ENCODE measurements at regions not wholly inside any gene's neighbourhood (a gene's known extent, or its start where the extent isn't known, plus 50 kb on each side); places are given as distances from the start of the nearest gene placed in this dataset.
"Not testable (repeated sequence)": the region's sequence is repeated elsewhere in the genome, so short reads cannot be mapped to it uniquely, and the experiment has no call there.

DNA sequence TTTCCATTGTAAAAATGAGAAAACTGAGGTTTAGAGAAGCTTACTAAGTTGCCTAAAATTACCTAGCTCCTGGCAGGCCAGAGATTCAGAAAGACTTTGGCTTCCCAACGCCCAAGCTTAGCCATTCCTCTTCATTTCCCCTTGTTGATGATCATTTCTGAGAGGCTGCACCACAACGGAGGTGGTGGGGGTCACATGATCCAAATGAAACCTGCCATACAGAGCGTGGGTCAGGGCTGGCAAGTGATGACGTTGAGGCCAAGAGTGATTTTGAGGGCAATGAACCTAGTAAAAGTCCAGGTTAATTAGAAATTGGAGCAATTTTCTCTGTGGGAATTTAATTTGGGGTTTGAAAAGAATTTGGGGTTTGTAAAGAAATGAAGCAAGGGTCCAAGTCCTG lies 109.9 kb downstream of the TMEM182 start:
- in situ Hi-C loops (cut with HindIII; ENCODE audit: low pct_unique_long_range_greater_than_20kb, low sequenced_read_pairs): no loop called here
- DNase-seq (ENCODE audit: low read depth): no peak

DNA sequence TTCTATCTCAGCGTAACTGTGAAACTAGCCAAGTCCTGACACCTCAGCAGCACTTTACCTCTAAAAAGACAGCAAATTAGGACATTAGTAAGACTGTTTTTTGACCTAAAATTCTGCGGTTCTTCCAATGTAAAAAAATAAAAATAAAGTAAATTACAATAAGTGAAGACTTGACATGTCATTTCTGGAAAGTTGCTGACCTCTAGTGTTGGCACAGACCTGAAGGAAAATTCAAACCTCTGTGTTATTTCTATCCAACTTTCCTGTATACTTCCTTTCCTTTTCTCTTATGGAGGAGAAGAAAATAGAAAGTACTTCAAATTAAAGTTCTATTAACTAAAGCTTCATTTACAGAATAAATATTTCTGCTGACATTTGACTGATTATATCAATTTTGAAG lies 110.6 kb downstream of the TMEM182 start:
- DNase-seq (ENCODE audit: low read depth): peak; percentile 3
- in situ Hi-C loops (cut with HindIII; ENCODE audit: low pct_unique_long_range_greater_than_20kb, low sequenced_read_pairs): no loop called here

DNA sequence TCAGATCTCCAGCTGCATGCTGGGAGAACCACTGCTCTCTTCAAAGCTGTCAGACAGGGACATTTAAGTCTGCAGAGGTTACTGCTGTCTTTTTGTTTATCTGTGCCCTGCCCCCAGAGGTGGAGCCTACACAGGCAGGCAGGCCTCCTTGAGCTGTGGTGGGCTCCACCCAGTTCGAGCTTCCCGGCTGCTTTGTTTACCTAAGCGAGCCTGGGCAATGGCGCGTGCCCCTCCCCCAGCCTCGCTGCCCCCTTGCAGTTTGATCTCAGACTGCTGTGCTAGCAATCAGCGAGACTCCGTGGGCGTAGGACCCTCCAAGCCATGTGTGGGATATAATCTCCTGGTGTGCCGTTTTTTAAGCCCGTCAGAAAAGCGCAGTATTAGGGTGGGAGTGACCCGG lies 117.7 kb downstream of the TMEM182 start:
- in situ Hi-C loops (cut with HindIII; ENCODE audit: low pct_unique_long_range_greater_than_20kb, low sequenced_read_pairs): not testable (repeated sequence)

DNA sequence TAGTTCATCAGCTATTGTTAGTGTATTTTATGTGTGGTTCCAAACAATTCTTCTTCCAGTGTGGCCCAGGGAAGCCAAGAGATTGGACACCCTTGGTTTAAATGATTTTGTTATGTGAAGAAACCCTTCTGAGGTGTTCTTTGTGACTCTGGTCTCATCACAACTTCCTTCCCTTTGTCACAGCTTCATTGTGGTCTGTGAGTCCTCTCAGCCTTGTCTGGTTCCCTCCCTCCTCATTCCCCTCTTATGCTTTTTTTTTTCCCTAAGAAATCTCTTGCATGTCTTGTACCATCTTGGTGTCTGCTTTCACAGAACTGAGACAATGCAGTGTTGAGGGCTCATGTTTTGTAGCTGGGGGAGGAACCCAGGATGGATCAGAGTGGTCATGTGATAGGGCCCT lies 118.9 kb downstream of the TMEM182 start:
- no peak for DNase-seq (ENCODE audit: low read depth)
- in situ Hi-C loops (cut with HindIII; ENCODE audit: low pct_unique_long_range_greater_than_20kb, low sequenced_read_pairs): no loop called here

More for the DNA sequence above, 117.7 kb downstream of the TMEM182 start:
- not testable (repeated sequence) for DNase-seq (ENCODE audit: low read depth)

DNA sequence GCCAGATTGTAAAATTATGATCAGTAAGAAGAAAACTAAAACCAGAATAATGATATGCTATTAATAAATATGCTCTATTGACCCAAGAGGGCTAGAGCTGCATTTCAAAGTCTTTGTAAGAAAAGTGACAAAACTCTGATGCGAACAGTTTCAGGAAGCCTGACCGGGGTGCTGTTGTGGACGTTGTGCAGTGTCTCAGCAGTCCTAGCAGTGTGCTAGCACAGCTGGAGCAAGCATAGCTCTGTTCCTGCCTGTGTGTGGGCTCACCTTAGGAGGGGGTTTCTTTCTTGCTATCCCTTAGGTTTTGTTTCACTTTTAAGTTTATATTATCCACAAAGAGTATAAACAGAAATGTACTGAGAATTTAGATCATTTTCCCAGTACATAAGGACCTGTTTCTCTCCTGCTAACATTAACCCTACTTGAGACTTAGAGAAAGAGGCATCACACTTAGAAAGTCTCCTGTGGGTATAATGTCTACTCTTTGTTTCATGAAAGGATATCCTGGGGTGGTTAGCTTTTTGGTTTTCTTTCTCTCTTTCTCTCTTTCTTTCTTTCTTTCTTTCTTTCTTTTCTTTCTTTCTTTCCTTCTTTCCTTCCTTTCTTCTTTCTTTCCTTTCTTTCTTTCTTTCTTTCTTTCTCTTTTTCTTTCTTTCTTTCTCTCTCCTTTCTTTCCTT lies 124.5 kb downstream of the TMEM182 start:
- DNase-seq (ENCODE audit: low read depth): no peak
- in situ Hi-C loops (cut with HindIII; ENCODE audit: low pct_unique_long_range_greater_than_20kb, low sequenced_read_pairs): no loop called here

DNA sequence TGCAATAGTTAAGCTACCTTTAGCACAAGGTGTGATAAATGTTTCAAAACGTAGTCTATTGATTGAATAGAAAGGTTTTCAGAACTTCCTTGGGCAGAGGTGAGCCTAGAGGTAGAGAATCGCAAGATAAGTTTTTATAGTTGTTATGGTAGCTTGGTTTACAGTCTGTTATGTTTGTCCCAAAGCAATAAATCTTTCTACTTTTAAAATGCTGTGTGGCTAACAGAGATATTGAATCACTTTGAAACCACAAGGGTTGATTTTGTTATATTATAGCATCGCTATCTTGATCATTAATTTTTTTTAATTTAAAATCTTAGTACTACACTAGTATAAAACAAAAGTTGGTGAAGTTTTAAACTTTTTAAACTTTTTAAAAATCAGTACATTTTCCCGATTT lies 126.7 kb downstream of the TMEM182 start:
- in situ Hi-C loops (cut with HindIII; ENCODE audit: low pct_unique_long_range_greater_than_20kb, low sequenced_read_pairs): no loop called here
- no peak for DNase-seq (ENCODE audit: low read depth)

DNA sequence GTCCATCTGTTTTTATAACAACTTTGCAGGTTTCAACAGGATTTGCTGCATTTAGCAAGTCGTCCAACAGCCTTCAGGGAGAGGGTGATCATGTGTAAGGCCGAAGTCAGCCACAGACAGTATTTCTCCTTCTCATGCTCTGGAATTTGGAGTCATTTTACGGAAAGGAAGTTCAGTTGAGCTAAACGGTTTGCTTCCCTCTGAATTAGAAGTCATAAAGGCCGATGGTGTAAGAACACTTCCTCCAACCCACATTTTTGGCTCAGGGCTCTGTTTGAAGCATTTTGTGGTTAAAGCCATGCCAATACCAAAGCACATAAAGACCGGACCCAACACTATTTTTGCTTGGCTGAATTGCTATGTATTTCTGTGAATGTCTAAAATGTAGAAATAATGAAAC lies 129.5 kb downstream of the TMEM182 start:
- in situ Hi-C loops (cut with HindIII; ENCODE audit: low pct_unique_long_range_greater_than_20kb, low sequenced_read_pairs): no loop called here
- DNase-seq (ENCODE audit: low read depth): no peak

DNA sequence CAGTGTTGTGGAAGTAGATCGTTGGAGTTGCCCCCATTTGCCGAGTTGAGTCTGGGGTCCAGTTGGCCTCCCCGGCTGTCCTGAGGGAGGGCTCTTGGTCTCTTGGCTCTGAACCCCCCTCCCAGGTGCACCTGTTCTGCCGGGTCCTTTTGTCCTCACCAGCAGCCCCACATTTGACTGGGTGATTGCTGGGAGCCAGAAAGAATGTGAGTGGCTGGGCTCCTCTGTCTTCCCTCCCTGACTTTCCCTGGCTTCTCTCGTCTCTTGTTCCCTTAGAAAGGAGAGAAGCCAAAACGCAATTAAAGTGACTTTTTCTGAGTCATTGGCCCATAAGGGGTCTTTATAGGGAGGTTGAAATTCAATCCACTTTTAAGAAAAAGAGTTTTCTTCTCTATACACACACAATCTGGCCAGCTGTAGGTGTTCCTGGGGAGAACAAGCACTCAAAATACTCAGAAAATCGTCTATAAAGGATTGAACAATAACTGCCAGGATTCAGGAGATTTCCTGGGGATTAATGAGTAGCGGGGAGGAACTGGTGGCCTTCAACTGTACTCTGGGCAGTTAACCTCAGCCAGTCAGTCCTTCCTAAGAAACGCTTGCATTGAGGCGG lies 131.0 kb downstream of the TMEM182 start:
- no peak for DNase-seq (ENCODE audit: low read depth)
- in situ Hi-C loops (cut with HindIII; ENCODE audit: low pct_unique_long_range_greater_than_20kb, low sequenced_read_pairs): no loop called here

DNA sequence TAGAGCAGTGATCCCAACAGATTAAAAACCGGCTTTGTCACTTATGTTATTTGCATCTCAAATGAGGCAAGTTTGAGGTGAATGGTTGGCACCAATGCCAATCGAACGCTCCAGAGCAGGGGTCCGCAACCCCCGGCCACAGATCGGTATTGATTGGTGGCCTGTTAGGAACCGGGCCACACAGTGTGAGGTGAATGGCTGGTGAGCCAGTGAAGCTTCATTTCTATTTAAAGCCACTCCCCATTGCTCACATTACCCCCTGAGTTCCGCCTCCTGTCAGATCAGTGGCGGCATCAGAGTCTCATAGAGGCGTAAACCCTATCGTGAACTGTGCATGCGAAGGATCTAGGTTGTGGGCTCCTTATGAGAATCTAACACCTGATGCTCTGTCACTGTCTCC lies 132.0 kb downstream of the TMEM182 start:
- in situ Hi-C loops (cut with HindIII; ENCODE audit: low pct_unique_long_range_greater_than_20kb, low sequenced_read_pairs): no loop called here

DNA sequence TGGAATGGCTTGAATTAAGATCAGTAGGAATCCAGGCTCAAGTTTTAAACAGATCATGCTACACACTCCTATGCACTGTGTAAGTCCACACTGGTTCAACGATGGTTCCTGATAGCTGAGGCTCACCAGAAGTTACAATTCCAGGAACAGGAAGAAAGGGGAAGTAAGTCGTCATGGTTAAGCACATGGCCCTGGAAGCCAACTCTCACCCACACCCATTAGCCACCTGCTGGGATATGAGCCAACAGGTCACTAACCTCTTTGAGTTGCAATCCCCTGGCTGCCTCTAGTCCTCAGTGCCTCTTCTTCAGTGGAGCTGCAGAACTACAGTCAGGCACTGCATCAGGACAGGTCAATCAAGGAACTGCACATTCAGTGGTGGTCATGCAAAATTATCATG lies 133.5 kb downstream of the TMEM182 start:
- no peak for DNase-seq (ENCODE audit: low read depth)
- in situ Hi-C loops (cut with HindIII; ENCODE audit: low pct_unique_long_range_greater_than_20kb, low sequenced_read_pairs): no loop called here

More for the DNA sequence above, 132.0 kb downstream of the TMEM182 start:
- no peak for DNase-seq (ENCODE audit: low read depth)

DNA sequence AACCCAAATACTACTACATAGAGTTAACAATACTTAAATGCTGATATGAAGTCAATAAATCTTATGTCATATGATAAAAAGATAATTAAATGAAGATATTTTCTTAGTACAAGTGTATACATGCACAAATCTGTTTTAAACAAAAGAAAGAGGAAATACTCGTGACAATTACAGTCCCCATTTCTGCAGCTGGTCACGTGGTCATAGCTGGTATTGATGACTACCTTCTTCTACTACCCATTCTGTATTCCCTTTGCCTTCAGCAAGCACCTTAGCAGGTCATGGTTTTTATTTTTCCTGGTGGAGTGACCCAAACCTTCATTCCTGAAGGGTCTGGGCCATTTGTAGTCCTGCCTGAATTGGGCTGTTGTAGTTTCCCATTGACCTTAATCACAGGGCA lies 147.4 kb downstream of the TMEM182 start:
- in situ Hi-C loops (cut with HindIII; ENCODE audit: low pct_unique_long_range_greater_than_20kb, low sequenced_read_pairs); DNase-seq (ENCODE audit: low read depth): not testable (repeated sequence)

DNA sequence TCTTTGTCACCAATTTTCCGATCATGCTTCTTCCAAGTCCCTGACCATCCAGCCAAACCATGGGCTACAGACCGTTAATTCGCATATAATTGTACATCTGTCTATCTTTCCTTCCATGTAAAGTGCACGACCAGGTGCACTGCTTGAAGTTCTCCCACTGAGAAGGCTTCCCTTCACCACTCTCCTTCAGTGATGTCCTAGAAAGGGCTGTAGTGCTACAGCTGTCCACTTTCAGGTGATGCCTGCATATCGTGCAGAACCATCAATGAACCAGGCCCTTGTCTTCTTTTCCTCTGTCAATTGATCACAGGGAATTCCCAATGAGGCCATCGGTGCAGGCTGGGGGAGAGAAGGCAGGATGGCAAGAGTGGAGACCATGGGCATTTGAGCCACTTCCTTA lies 148.9 kb downstream of the TMEM182 start:
- in situ Hi-C loops (cut with HindIII; ENCODE audit: low pct_unique_long_range_greater_than_20kb, low sequenced_read_pairs): no loop called here
- no peak for DNase-seq (ENCODE audit: low read depth)

DNA sequence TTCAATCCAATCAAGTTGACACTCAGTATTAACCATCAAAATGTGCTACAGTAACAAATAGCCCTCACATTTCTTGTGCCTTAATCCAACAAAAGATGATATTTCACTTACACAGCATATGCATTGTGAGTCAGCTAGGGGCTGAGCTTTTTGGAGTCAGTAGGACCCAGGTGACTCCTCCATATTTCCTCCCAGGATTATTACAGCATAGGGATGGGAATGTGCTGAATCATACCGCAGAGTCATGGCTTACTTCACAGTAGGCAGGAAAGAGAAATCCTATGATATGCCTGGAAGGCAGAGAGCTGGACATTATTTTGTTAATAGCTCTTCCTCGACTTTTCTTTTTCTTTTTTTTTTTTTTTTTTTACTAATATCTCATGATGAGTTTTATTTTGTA lies 153.3 kb downstream of the TMEM182 start:
- DNase-seq (ENCODE audit: low read depth): peak; percentile 76
- in situ Hi-C loops (cut with HindIII; ENCODE audit: low pct_unique_long_range_greater_than_20kb, low sequenced_read_pairs): no loop called here

DNA sequence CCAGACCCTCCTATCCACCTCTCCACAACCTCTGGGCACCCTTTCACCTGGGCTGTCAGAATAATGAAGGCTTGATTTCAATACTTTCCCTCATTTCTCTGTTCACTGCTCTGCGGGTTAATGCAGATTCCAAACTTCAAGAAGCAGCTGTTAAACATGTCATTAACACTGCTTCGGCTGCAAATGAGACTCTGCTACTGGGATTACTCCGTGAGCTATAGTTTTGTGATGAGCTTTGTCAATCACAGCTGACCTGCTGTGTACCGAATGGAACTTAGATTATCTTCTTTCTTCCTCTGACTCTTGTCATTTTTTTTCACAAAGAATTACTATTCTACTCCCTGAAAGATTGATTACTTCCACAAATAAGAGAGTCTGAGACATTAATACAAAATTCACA lies 160.5 kb downstream of the TMEM182 start:
- in situ Hi-C loops (cut with HindIII; ENCODE audit: low pct_unique_long_range_greater_than_20kb, low sequenced_read_pairs): no loop called here
- no peak for DNase-seq (ENCODE audit: low read depth)

DNA sequence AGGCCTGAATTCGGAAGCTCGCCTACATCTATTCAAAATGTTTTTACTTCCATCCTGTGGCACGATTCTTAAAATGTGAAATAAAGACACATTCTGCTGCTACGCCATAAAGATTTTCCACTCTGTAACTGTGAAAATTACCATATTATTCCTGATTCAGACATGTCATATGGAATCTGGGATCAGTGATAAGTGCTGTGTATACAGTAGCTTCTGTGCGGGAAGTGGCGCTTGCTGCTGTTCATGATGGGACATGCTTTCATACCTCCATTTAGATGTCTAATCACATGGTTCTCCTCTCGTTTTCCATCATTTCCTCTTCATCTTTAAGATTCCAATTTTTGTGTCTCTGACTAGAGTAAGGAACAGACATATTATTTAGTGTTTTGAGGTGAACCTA lies 163.2 kb downstream of the TMEM182 start:
- no peak for DNase-seq (ENCODE audit: low read depth)

DNA sequence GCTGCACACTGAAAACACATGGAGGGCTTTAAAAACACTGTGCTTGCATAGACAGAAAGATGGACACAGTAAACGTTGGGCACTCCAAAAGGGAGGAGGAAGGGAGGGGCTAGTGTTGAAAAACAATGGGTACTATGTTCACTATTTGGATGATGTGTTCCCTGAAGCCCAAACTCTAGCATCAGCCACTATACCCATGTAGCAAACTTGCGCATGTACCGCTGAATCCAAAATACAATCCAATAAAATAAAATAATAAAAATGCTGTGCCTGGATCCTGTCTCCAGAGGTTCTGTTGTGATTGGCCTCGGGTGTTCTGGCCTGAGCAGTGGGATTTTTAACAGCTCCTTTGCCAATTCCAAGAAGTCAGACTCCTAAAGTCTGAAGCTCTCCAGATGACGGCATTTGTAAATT lies 166.0 kb downstream of the TMEM182 start:
- DNase-seq (ENCODE audit: low read depth): no peak

More for the DNA sequence above, 163.2 kb downstream of the TMEM182 start:
- in situ Hi-C loops (cut with HindIII; ENCODE audit: low pct_unique_long_range_greater_than_20kb, low sequenced_read_pairs): no loop called here

DNA sequence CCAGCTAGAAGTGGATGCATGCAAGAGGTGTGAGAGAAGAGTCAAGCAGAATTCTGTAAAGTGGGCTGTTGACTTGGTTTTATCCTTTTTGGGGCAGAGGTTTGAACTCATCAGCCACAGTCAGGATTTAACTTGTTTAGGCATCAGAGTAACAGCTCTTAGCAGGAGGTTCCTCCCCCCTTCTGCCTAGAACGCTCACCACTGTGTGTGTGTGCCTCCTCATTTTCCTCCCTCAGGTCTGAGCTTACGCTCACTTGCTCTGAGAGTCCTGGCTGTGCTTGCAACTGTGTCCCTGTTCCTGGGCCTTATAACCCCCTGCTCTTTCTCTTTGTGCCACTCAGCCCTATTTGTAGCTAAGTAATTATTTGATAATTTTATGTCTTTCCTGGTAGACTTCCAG lies 167.9 kb downstream of the TMEM182 start:
- in situ Hi-C loops (cut with HindIII; ENCODE audit: low pct_unique_long_range_greater_than_20kb, low sequenced_read_pairs): no loop called here
- no peak for DNase-seq (ENCODE audit: low read depth)

More for the DNA sequence above, 166.0 kb downstream of the TMEM182 start:
- in situ Hi-C loops (cut with HindIII; ENCODE audit: low pct_unique_long_range_greater_than_20kb, low sequenced_read_pairs): no loop called here

DNA sequence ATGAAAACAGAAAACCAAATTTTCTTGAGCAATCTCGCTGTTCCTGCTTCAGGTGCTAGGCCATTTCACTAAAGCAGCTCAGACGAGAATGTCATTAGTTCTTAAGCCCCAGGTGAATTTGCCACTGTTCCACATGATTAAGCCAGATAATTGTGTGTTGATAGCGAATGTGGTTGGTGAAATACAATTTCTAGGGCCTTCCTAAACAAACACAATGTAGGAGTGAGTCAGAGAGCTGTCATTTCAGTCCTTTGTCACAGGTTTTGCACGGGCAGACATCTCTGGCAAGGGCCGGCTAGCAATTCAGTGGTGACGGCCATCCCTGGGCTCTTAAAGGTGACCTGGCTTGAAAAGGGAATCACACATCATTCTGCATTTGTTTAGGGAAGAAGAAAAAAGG lies 170.7 kb downstream of the TMEM182 start:
- in situ Hi-C loops (cut with HindIII; ENCODE audit: low pct_unique_long_range_greater_than_20kb, low sequenced_read_pairs): no loop called here
- DNase-seq (ENCODE audit: low read depth): peak; percentile 72

DNA sequence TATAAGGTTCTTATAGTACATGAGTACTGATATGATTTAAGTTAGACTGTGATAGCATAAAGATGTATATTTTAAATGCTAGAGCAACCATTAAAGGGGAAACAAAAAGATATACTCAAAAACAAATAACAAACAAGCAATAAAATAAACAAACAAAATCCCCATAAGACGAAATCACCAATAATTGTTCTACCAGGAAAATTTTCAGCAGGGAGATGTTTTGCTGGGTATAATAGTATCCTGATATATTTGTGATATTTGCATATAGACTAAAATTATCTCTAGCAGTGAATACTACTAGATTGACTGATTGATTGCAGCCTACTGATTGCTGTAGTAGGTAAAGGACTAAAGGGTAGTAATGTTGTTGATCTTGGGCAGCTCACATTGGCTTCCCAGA lies 177.4 kb downstream of the TMEM182 start:
- DNase-seq (ENCODE audit: low read depth): no peak
- in situ Hi-C loops (cut with HindIII; ENCODE audit: low pct_unique_long_range_greater_than_20kb, low sequenced_read_pairs): no loop called here

DNA sequence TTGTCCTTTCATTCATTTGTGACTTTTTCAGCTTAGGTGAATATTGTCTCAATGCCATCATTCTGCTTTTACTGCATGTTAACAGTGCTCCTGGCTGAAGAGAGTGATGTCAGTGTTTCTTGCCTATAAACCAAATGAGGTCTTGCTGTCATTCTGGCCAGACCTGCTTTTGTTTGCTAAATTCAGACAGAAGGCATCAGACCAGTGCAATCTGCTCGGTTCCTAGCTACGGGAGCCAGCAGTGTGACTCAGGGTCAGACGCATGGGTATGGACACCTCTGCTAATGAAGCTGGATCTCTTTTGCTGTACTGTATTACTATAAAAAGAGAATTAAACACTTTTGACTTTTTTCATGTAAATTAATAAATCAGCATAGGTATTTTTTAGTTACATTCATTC lies 178.9 kb downstream of the TMEM182 start:
- in situ Hi-C loops (cut with HindIII; ENCODE audit: low pct_unique_long_range_greater_than_20kb, low sequenced_read_pairs): no loop called here

More for the DNA sequence above, 178.9 kb downstream of the TMEM182 start:
- DNase-seq (ENCODE audit: low read depth): no peak
